ENCODE measurements at regions not wholly inside any gene's neighbourhood (a gene's known extent, or its start where the extent isn't known, plus 50 kb on each side); places are given as distances from the start of the nearest gene placed in this dataset.

DNA sequence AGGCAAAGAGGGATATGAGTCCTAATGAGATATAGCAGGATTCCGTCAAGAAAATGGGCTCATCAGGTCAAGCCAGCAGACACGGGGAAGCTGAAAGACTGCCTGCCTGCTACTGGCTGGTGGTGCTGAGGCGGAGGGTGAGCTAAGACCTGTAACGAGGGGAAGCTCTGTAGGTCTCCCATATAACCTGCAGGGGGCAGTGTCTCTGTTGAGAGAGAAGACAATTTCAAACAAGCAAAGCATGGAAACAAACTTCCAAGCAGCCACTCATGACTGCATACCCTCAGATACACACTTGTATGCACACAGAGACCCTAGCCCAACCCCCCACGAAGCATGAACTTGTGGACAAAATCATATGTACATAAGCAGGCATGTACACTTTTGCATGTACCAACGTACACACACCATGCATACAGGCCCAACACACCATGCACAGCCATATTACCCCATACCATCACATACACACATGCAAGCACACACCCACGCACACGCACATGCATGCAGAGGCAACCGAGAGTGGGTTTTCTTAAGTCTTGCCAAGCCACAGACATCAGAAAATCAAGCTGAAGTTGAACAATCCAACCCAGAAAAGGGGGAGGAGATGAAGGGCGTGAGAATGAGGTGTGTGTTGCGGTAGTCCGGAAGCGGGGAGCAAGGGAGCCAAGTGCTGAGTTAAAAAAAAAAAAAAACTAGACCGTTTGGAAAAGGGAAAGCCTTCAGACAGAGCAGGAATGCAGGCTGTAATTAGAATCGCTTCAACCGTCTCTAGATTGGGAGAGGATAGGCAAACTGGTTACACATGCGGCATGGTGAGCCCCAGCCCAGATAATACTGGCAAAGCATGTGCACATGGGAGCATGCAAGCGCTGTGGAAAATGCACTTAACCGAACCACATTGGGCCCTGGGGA, 71.0 kb downstream of the PJA1 start:
- H3K4me3 ChIP-seq (ENCODE audit: low read depth, low read length): no peak overlapping the region
- TF ChIP-seq CTCF (IDR thresholded peaks at IDR 0.05; ENCODE audit: low read depth, low read length): no peak; the same call in none of the 2 replicates

DNA sequence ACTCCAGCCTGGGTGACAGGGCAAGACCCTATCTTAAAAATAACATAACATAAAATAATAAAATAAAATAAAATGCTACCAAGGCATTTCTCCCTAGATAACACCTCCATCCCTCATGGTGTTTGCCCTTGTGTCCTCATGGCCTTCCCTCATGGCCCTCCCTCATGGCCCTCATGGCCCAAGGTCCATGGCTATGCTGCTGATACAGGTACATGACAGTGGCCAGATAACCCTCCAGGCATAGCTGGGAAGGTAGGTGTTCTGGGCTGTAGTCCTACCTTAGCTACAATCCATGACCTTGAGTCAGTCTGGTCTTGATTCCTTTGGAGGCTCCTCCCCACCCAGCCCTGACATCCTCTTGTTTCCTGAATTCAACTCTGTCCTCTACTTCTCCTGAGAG, 75.2 kb downstream of the PJA1 start:
- no peak overlapping the region for H3K4me3 ChIP-seq (ENCODE audit: low read depth, low read length)
- no peak for TF ChIP-seq CTCF (IDR thresholded peaks at IDR 0.05; ENCODE audit: low read depth, low read length)

DNA sequence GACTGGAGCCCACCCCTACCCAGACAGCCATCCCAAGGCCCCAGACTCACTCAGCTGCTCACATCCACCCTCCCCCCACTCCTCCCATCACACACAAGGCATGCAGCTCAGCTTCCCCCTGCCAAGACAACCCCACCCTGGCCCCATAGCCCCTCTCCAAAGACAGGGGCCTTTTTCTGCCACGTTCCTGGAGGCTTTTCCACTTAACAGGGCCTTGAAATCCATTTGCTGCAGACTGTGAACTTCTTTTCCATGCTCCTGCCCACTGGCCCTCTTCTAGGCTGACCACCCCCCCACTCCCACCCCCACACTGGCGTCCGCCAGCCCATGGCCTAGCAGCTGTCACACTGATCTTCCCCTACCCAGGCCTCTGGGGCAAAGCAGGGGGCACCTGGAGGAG, 76.0 kb downstream of the PJA1 start:
- no peak for TF ChIP-seq CTCF (IDR thresholded peaks at IDR 0.05; ENCODE audit: low read depth, low read length)

DNA sequence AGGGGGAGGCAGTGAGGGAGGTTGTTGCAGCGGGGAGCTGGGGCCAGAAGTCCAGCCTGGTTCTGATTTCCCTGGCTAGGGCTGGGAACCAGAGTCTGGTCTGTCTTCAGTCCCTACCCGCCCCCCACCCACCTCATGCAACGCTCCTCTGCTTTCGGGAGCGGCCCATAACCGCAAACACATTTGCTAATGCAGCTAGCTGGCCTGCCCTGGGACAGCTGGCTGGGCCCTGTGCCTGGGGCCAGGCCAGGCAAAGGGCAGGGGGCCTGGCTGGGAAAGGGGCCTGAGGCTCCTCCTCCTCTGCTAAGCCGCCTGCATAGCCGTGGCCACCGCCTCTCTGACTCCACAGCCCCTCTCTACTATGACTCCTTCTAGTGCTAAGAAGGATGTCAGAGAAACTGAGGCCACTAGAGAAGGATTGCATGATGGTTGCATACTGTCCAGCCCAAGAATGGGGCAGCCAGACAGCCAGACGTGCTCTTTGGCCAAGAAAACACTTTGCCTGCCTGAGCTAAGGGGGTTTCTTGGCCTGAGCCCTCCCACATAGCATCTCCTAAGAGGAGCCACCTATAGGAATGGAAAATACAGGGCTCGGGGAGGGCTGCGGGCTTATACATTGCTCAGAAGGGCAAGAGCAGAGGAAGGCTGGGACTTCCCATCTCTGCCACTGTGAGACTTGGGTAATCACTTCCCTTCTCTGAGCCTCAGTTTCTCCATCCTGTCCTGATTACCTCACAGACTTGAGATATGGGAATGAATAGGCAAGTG, 76.9 kb downstream of the PJA1 start:
- H3K4me3 ChIP-seq (ENCODE audit: low read depth, low read length): no peak overlapping the region
- no peak for TF ChIP-seq CTCF (IDR thresholded peaks at IDR 0.05; ENCODE audit: low read depth, low read length)

More for the DNA sequence above, 76.0 kb downstream of the PJA1 start:
- H3K4me3 ChIP-seq (ENCODE audit: low read depth, low read length): no peak overlapping the region

DNA sequence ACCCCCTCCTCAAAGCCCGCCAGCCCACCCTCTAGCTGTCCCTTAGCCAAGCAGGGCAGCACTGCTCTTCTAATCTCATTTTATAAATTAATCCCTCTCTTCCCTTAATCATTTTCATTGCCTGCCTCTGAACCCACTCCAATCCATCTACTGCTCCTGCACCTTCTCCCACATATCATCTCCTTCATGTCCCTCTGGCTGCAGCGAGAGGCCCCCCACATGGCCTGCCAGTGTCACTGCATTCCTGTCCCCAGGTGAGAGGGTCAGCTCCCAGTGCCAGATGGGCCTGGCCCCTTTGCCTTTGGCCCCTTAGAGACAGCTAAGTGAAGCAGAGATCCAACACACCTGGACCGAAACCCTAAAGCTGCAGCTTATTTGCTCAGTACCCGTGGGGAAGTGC, 79.4 kb downstream of the PJA1 start:
- TF ChIP-seq CTCF (IDR thresholded peaks at IDR 0.05; ENCODE audit: low read depth, low read length): no peak

DNA sequence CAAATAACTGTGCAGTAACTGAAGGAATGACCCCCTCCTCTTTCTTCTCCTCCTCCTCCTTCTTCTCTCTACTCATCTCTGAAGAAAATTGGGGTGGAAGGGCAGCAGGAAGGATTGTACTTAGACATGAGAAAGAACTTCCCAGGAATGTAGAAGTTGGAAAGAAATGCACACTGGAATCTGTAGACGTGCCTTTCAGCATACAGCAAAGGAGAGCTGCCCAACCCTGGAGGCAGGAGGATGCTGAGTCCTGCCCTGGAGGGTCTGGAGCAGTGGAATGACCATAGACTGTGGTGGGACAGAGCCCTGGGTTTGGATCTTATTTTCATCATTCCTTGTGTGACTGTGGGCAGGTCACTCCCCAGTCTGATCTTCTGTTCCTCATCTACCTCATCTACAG, 80.1 kb downstream of the PJA1 start:
- no peak for TF ChIP-seq CTCF (IDR thresholded peaks at IDR 0.05; ENCODE audit: low read depth, low read length)
- H3K4me3 ChIP-seq (ENCODE audit: low read depth, low read length): no peak overlapping the region

More for the DNA sequence above, 79.4 kb downstream of the PJA1 start:
- H3K4me3 ChIP-seq (ENCODE audit: low read depth, low read length): no peak overlapping the region

- no peak overlapping the region for H3K4me3 ChIP-seq (ENCODE audit: low read depth, low read length)
- TF ChIP-seq CTCF (IDR thresholded peaks at IDR 0.05; ENCODE audit: low read depth, low read length): no peak
These were observed 81.5 kb downstream of the PJA1 start for GRCh38 chrX:69083801-69084200.

Measured in WI38 (cell line).